LHCN-M2 (cell line): ENCODE measurements at regions not wholly inside any gene's neighbourhood (a gene's known extent, or its start where the extent isn't known, plus 50 kb on each side); places are given as distances from the start of the nearest gene placed in this dataset.
"Not testable (repeated sequence)": the region's sequence is repeated elsewhere in the genome, so short reads cannot be mapped to it uniquely, and the experiment has no call there.

ENCODE experiments used
- DNase-seq: peaks from one replicate; pipeline ENCODE4 v3.0.0-alpha.2; 2012; ENCODE audit warnings: low read depth

DNA sequence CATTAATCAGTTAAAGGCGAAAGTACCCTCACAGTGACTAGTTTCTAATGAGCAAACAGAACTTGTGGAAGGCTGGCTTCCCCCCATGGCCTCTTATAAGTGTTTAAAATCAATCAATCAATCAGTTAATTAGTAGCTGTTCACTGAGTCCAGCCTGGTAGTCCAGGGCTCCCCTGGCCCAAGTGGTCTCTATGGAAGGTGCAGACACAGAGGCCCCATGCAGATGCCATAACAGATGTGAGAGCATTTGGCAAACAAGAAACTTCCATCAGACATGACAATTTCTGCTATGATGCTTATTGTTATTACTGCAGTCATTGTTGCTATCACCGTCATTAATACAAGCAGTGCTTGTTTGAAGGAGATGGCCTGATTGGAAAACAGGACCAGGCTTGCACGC, 179.0 kb upstream of the TSHZ3 start:
- DNase-seq, result no peak

DNA sequence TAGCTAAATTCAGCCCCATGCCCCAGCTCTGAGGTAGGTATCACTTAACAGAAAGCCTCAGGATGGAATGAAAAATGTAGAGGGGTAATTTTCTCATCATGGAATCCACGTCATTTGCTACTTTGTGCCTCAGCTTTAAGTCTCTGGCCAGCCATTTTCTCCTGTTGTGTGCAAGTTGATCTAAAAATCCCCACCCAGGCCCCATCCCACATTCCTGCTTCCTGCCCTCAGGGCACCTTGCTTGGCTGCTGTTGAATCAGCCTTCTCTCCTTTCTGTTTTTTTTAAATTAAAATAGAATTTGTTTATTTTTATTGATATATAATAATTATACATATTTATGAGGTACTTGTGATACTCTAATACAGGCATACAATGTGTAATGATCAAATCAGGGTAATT, 179.9 kb upstream of the TSHZ3 start:
- DNase-seq, result no peak

DNA sequence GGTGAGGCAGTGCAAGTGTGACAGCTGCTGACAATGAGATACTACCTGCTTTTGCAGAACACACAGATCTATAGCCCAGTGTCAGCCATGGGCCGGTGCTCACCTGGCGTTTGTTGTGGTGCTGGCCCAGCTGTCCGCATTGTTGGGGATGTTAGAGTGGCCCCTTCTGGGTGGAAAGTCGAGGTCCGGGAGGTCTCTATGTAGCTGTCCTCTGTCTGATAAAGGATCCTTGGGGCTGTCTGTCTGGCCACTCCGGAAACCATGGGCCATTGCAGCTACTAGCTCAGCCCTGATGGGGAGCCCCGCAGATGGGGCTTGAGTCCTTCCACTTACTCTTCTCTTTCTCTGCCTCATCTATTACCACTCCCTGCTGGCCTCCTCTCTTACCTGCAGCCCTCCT, 181.5 kb upstream of the TSHZ3 start:
- no peak for DNase-seq

DNA sequence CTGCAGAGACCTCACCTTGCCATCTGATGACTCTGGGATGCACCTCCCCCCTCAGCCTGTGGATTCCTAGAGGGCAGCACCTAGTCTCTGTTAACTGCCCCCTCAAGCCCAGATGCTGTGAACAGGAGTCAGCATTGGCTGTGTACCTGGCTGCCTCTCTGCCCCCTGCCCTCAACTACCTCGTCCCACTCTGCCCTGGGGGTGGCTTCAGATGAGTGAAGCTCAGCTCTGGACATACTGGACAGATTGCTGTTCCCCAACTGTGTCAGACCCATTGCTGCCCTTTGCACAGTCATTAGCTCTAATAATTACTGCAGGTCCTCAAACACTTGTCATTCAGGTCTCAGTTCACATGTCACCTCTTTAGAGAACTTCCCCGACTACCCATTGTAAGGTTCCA, 182.1 kb upstream of the TSHZ3 start:
- no peak for DNase-seq

DNA sequence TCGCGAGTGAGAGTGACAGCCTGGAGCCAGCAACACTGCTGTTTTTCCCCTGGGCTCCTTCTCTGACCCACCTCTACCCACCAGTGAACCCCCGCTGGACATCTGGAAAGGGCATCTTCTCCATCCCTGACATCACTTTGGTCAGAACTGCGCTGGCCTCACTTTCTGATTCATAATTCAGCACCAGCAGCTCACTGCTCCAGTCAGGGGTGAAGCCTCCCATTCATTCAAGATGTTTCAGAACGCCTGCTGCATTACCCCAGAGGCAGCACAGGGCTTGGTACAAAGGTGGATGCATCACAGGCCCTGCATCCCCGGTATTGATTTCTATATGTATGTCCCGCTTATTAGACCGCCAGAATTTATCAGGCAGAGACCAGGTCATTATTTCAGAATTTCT, 182.8 kb upstream of the TSHZ3 start:
- DNase-seq, result no peak

DNA sequence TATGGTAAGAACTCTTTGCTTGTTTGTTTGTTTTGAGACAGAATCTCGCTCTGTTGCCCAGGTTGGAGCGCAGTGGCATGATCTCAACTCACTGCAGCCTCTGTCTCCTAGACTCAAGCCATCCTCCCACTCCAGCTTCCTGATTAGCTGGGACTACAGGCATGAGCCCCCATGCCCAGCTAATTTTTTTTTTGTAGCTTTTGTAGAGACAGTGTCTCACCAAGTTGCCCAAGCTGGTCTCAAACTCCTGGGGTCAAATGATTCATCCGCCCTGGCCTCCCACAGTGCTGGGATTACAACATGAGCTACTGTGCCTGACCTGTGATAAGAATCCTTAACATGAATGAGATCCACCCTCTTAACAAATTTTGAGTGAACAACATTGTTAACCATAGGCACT, 183.9 kb upstream of the TSHZ3 start:
- DNase-seq, result no peak

DNA sequence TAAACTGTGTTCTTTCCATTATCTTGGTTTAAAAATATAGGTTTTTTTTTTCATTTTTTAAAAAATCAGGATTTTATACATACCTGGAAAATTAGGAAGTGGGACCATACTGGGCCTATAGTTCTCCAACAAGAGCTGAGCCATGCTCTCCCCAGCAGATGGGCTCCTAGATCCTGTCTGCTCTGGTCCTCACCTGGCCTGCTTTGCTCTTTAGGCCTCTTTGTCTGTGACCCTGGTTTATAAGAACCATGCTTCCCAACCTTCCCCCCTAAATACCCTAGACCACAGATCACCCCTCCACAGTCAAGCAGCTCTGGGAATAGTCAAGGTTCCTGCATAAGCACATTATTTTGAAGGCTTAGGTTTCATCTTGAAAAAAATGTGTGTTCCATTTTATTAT, 185.0 kb upstream of the TSHZ3 start:
- DNase-seq, result no peak

DNA sequence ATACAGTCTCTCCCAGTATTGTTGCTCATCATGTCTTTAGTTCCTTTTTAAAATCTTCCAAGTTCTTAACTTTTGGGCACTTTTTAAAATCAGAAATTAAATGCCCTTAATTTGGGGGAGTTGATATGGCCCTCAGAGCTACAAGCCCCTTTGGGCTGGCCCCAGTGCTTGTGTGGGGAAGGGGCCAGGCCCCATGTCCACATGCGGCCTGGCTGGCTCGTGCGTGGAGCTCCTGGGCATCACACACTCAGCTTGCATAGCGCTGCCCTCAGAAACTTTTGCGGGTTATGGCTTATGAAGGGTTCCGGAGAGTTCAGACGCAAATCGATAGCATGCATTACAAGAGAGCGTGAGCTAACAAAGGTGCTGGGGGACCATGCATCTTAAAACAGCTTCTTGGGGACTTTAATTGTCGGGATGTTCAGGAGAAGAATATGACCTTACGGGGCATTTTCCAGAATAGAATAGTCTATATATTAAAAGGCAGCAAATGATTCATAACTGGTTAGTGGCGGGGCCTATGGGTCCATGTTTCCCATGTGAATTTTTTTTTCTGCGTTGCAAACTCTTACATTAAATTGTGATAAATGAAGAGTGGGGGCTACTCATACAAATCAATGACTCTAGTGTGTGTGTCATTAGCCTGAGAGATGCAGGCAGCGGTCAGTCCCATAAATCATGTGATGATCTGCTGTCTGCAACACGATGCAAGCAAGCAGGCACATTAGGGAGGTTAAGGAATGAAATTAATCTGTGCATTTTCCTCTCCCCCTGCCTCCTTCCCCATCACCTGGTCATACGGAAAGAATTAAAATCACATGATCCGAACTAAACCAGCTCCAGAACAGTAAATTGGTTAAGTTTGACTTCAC, 185.8 kb upstream of the TSHZ3 start:
- no peak for DNase-seq

DNA sequence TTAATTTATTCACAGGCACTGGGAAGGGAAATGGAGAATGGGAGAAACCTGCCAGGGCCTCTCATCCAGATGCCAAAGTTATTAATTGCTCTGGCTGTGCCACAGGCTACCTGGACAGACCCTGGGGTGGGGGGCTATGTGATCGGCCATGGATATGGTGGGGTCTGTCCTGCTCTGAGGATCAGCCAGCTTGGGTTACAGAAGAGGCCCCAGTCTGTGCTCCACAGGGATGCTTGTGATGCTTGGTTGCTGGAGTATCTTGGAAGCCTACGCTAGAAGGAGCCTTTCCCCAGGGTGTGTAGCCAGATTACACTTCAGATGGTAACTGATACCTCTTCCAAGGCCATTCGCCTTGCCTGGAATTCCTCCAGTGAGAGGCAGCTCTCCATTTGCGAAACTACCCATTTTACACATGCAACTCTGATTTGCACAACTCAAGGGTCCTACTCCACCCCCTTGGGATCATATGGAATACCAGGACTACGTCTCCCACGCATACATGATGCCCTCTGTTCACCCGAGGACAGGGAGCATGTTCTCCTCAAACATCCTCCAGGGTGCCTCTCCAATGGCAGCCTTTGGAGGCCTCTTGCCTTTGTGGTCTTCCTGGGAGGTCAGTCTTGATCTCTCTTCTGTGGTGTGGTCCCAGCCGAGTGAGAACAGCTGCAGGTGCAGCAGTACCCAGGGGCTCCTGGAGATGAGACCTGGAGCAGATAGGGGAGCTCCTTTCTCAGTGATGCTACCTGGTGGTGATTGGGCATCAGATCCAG, 186.6 kb upstream of the TSHZ3 start:
- no peak for DNase-seq

DNA sequence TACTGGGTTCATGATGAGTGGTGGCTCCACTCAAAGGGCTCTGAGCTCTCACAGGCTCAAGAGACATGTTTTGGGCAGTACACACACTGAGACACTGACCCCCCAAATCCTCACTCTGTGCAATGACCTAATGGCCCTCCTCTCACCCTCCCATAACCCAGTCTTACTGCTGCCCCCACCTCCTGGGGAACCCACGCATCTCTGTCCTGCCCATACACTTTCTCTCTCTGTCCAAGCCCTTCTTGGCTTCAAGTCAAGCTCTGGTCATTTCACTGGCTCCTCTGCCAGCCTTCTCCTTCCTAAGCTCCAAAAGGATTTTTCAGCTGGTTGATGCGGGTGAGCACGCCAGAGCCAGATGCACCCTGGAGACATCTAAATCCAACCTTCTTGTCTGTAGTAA, 187.9 kb upstream of the TSHZ3 start:
- no peak for DNase-seq

DNA sequence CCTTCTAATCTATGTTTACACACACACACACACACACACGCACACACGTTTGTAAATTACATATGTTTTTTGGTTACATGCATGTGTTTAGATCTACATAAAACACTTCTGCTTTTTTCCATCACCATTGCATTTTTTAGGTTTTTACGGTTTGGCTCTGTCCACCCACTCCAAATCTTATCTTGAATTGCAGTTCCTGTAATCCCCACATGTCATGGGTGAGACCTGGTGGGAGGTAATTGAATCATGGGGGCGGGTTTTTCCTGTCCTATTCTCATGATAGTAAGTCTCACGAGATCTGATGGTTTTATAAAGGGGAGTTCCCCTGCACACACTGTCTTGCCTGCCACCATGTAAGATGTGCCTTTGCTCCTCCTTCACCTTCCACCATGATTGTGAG, 188.7 kb upstream of the TSHZ3 start:
- not testable (repeated sequence) for DNase-seq

DNA sequence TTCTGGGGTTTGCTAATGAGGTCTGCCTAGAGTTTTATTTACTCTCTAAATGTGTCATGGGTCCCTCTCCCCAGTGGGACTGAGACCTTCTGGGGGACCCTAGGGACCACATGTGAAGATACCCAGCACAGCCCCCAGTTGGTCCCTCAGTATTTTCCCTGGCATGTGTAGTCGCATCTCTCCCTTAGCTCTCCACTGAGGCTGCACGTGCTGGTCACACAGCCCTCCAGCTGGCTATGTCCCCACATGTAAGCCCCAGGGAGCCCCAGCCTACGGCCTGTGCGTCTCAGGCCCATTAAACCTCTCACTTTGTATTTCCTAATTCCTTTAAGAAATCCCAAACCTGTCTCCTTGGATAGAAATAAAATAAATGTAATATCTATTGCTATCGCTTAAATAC, 189.6 kb upstream of the TSHZ3 start:
- DNase-seq, result no peak

DNA sequence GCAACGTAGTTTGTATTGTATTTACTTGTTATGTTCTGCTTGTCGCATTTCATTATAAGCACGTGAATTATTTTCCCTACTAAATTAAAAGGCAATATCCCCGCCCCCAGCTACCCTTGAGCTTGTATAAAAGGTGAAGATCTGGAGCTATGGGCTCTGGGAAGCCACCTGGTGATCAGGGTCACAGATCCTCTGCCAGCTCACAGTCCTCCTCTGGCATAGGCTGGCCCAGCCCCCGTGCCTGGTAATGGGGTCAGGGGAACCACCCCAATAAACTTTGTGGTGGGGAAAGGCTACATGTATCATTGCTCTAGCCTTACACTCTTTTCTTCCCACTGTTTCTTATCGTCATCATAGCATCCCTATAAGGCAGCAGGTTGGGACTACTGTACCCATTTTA, 190.2 kb upstream of the TSHZ3 start:
- no peak for DNase-seq

DNA sequence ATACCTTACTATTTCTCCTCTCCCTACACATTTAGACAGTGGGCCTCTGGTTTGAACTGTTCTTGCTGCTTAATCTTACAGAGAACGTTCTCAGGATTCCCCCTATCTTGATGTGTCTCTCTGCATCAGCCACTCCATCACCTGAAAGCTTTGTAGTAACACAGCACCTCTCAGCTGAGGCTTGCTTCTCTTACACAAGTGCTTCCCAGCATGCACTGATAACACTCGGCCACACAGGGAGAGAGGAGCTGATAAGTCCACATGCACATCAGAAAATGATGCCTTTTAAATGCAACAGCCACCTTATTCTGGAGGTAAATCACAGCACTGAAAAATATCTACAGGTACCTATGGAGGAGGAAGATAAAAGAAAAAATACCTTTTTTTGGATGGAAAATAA, 192.2 kb upstream of the TSHZ3 start:
- no peak for DNase-seq

DNA sequence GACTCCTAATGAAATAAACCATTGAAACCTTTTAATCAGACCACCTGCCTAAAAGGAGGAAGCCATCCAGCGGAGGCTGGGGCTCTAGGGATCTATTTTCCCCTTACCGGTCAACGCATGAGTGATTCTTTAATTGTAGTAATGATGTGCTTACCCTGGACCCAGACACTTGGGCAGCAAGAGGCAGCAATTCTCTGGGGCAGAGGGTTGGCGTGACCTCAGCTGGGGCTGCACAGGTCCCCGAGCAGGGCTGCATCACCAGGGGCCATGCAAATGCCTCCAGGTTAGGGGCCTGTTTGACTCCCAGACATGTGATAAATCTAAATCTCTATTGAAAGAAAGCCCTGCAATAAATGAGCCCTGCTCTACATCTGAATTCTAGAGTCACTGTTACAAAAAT, 194.2 kb upstream of the TSHZ3 start:
- DNase-seq, result no peak

DNA sequence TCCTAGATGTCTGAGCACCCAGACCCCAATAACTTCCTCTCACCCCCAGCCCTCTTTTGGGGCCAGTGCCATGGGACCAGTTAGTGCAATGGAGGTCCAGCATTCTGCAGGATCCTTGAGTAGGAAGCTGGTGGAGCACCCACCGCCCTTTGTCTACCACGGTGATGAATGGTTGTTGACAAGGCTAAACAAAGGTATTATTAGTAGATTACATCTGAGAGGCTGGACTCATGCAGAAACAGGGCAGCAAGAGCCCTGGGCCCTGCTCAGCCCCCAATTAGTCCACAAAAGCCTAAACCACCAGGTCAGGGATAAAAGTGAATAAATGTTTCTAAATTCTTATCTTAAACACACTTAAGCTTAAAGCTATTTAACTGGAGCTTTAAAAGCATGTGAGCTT, 196.5 kb upstream of the TSHZ3 start:
- DNase-seq, result no peak

DNA sequence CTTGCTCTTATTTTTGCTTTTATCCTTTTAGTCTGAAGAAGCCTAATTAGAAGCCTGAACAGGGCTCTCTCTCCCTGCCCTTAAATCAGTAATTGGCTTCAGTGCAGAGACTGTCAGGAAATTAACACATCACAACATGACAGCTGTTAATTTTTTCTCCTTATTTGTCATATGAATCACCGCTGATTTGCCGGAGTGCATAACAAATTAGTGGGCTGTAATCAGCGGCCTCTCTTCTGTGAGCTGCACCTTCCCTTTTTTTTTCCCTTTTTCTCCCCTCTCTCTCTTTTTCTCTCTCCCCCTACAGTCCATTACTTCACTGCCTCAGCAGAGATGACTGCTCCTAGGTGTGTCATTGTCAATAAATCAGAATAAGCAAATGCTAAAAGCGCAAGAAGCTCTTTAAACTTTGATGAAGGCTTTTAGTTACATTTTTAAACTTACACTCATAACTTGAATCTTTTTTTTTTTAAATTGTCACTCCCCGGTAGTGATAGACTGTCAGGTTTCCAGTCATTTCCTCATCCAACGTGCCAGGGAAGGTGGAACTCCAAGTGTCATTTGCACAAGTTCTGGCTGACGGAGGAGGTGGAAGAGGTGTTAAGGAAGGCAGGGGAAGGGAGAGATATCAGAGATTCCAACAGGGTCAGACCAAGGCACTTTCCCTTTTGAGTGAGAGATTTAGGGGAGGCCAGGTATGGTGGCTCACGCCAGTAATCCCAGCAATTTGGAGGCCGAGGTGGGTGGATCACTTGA, 197.1 kb upstream of the TSHZ3 start:
- DNase-seq, result no peak

DNA sequence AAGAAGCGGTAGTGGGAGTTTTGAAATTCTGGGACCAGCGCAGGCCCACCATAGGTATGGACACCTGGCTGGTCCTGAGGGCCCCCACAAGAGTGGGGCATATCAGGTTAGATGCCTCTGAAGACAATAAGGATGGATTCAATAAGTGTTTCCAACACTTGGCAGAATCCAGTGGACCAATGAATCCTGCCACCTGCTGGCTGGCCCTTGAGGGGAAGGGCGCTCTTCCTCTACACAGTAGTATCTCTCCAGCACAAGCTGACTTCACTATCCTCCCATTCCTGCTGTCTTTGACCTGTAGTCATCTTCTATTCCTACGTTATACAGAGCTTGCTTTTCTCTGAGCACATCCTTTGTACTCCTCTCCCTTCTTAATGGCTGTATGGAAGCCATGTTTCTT, 199.7 kb upstream of the TSHZ3 start:
- peak; percentile 21 for DNase-seq

DNA sequence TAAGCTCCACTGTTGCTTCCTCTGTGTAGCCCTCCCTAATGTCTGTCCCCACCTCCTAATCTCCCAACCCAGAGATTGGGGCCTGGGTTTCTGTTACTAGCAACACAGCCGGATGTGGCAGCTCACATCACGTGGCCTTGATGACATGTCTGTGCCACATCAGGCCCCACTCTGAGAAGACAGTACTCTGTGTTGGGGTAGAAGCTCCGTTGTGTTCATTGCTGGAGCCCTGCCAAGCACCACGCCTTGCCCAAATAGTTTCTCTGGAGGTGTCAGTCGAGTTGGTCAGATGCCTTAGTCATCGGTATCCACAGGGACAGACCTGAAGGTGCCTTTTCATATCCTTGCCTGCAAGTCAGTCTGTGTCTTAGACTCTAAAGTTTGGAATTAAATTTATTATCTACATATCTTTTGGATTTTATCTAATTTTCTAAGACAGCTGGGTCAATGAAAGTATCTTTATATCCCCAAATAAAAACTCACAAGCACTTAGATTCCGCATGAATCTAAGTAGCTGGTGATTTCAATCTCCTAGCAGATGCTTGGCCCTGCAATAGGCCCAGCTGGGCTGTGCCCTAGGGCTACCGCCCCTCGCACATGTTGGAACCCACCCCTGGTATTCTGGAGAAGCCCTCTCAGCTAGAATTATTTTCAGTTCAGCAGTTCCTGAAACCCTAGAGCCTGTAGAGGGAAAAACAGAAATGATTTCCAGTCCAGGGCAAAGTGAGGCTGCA, 204.0 kb upstream of the TSHZ3 start:
- DNase-seq, result no peak

DNA sequence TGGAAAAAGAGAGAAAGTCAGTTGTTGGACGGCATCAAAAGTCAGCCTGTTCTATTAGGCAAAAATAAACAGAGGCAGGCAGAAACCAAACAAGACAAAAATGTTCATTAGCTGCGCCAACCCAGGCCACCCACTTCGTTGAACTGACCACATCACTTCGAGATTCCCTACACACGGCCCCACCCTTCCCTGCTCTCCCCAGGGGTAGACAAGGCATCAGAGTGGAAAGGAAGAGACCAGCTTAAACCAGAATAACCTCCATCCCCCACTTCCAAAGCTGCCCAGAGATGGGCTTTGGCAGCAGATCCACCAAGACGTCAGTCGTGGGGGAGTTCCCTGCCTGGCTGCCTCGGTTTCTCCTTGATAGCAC, 204.6 kb upstream of the TSHZ3 start:
- DNase-seq, result no peak

DNA sequence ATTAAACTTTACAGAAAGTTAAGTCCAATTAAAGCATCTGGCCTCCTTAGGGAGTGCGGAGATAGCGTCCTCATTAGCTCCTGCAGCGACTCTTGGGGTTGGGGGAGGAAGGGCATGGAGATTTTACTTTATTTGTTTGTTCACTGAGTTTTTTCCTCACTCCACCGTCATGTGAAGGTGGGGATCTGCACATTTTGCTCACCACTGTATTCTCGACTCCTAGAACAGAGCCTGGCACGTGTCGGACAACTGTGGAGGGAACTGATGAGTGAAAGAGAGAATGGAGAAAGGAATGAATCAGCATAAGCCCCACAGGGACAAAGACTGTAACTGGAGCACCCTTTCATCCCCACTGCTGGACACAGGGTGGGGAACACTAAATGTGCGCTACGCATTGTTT, 205.1 kb upstream of the TSHZ3 start:
- DNase-seq, result no peak
